ENCODE measurements at regions not wholly inside any gene's neighbourhood (a gene's known extent, or its start where the extent isn't known, plus 50 kb on each side); places are given as distances from the start of the nearest gene placed in this dataset.

DNA sequence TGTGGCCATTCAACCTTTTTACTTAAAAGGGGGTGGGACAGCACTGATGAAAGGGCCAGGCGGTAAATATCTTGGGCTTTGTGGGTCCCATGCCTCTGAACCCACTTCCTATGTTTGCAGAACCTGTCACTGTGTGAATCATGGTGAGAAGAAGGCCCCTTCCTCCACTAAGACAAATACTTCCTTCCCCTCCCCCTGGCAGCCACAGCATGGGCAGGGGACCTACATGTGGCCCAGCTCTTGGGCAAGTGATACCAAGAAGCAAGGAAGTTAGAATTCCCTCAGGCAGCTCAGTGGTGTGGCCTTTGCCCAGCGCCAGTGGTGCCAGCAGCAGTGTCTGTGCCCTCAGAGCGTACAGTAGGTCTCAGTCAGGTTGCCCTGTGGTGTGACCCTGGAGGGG, 168.6 kb downstream of the TRIM33 start:
- DNase-seq, result no peak

DNA sequence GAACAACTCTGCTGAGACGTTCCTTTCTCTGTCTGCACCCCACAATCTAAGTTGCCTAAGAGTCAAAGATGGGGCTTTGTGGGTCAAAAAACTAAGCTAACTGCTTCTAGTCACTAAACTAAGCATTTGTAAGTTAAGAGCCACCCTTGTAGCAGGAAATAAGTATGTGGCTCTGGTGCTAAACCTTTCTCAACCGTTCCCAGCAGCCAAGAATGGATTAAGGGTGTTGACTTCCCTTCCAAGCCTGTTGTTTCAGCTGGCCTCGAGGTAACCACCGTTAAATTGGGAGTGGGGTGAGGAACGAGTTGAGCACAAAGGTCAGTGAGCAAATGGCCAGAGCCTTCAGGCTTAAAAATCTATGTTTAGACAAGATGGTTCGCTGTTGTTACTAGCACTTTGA, 169.1 kb downstream of the TRIM33 start:
- DNase-seq, result no peak

DNA sequence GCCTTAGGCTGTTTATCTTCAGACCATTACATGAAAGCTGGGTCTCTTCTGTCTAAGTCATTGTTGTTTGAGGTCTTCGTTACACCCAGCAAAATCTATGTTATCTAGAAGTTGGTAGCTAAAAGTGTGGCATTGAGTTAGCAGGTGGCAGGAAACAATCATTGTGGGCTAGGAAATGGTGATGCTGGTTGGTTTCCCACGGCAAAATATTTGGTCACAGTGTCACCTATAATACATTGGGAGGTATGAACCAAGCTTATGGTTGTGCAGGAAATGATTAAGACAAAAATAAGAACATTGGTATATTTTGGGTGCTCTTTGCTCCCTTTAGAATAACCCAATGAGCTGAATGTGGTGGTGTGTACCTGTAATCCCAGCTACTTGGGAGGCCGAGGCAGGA, 169.7 kb downstream of the TRIM33 start:
- DNase-seq, result no peak

DNA sequence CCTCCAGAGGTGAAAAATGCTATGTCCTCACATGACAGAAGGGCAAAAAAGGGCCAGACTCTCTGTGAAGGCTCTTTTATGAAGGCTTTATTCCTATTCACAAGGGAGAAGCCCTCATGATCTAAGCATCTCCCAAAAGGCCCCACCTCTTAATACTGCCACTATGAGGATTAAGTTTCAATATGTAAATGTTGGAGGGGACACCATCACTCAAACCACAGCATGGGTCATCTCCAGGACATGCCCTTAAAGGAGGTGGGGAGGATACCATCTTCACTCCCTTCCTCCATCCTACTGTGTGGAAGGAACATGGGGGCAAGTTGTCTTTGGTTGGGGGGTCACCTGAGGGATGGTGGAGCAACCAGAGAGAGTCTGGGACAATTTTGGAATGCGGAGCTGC, 170.1 kb downstream of the TRIM33 start:
- DNase-seq, result no peak

DNA sequence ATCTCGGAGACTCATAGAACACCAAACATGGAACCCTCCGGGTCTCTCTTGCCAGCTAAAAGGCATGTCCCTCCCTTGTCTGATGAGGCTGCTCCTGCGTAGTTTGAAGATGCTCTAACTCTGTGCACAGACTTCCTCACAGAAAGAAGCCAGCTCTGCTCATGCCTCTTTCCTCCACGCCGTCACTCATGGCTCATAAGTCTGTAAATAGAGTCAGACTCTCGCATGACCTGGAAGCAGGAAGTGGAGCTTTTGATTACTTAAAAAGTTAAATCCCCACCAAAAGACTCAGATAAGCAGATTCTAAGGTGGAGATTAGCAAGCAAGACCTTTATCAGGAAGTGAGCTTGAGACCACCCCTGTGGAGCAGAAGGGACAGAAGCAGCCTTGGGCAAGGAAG, 171.6 kb downstream of the TRIM33 start:
- no peak for DNase-seq

DNA sequence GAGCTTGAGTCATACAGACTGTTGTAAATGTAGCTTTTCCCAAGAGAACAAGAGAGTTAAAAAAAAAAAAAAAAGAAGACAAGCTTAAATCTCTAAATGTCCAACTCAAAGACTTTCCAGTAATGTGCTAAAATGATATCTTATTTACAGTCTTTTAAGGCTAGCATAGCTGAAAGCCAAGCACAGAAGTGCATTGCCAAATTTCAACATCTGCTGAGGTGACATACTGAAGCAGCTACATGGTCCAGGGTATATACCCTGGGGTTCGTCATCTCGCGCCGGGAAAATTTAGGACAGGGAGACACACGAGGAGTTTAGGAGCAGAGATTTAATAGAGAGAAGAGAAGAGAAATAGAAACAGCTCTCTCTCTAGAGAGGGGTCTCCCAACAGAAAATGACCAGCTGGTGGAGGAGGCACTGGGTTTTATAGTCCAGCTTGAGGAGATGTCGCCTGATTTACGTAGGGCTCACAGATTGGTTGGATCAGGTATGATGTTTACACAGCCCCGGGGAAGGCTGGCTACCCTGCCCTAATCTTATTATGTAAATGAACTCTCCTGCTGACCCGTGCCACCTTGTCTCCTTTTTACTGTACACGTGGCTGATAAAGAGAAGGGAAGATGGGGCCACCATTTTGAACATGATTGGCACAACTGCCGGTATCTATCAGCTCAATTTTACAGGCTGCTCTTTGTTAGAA, 172.7 kb downstream of the TRIM33 start:
- DNase-seq, result no peak

DNA sequence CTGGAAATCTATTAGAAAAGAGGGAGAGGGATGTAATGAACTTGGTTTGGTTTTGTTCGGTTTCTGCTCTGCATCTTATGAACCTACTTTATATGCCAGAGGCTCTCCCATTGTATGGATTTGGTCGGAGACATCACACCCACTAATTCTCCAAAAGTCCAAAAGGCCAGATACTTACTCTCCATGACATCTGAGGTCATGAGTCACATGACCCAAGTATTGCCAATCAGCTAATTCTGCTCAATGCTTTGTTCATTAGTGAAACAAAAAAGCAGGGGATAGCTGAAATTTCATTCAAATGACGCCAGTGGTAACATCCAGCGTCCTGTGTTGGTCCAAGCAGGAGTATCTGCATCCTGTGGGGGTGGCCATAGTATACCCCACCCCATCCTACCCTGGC, 173.6 kb downstream of the TRIM33 start:
- DNase-seq, result no peak

DNA sequence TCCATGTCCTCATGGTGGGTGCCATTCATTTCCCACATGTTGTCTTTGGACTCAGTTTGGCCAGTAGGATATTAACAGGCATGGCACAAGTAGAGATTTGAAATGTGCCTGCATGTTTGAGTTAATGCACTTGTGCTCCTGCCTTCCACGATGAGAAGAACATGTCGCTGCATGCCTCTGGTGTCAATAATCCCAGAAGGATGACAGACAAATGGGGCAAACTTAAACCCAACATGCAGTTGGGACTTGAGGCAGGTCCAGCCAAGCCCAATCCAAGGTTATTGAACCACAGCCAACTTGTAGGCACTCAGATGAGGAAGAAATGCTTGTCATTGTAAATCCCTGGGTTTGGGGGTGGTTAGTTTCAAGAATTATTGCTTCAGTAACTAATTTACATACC, 174.6 kb downstream of the TRIM33 start:
- no peak for DNase-seq

DNA sequence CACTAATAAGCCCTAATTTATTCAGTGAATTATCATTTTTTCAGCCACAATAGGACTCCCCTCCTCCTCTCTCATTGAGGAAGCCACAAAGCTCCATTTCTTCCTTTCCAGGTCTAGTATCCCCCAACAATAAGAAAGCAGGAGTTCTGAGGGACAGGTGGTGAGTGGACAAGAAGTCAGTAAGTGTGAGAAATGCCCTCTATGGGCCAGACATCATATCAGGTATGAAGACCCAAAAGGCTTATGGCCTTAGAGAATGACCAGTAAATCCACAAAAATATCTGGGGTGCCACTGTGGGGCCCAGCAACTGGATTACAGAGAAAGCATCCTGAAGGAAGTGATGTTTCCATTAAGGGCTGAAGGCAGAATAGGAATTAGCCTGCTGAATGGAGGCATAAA, 175.7 kb downstream of the TRIM33 start:
- no peak for DNase-seq

DNA sequence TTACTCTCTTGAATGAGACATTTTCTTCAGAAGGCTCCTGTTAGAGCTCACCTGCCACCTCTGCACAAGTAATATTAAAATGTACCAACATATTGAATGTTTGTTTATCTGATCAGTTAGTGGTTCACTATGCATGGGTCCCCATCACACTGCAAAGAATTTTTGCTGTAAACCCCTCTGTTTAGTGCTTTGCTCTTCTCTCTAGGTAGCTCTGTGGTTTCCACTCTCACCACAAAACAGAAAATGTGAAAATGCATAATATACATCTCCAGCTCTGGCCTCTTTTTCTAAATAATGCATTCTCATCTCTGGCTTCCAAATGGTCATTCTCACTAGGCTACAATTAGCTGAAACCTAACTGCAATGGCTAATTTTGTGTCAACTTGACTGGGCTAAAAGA, 176.7 kb downstream of the TRIM33 start:
- no peak for DNase-seq

DNA sequence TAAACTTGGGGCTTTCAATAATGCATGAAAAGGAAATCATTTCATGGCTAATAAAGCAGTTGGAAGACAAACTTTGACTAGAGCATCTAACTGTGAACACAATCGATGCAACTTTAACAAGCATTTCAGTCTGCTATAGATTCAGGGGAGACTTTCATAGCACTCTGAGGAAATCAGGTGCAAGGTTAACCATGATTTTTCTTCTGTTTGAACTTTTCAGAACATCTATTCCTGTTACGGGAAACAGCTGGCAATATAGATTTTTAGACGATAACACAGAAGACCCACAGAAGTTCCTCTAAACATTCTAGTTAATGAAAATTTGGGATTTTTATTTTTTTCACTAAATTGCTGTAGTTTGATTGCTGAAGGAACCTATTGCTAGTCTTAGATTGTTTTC, 177.3 kb downstream of the TRIM33 start:
- no peak for DNase-seq

DNA sequence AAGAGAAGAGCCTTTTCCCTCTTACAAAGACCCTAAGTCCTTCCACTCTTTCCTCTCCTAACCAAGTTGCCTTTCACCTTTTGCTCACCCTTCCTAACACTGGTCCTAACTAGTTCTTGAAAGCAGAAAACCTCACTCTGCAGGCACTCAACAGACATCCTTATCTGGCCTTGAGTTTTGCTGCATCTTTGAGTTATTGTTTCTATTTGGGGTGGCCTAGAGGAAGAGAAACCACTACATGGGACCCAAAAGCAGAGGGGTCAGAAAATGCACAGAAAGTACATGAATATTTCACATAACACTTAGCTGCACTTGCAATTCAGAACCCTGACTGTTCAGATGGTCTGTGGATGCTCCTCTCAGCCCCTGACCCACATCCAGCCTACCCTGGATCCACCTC, 178.3 kb upstream of the SYT6 start:
- no peak for DNase-seq

DNA sequence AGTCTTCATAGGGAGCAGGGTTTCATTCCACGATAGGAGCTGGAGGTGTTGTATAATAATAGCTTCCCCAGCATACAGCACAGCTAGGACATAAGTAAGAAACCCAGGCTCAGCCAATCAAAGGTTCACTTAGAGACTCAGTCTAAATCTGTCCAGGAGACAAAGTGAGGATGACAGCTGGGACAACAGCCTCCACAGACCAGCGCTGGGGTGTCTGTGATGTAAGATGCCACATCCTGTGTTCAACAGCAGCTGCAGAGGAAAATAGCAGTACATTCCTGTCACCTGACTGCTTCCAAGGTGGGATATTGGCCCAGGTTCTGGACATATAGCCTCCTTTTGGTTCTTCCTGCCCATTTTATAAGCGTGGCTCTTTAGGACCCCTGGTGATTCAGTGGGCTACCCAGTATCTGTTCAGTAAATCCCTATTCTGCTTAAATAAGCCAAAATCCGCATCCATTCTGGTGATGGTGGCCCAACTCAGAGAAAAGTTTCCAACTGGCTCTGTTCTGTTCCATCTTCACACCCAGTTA, 176.8 kb upstream of the SYT6 start:
- DNase-seq, result no peak

DNA sequence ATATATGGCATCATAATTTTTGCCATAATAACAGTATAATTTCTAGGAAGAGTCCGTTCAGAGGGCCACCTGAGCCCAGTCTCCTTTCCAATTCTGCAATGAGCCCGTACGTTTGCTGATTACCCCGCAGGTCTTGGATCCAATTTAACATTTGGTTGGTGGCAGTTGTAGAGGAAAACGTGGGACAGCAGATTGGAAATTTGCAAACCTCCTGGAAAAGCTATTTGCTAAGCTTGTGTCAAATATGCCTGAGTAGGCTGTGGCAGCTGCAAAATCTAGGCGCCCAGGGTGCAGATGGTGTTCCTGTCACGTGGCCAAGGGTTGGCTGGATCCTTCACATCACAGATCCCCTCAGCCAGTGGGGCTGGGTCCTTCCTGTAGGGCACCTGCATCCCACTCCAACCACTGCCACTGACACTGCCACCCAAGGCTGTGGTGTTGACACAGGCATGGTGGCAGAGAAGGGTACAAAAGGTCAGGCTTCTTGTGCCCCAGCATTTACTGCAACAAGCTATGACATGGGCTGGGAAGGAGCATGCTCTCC, 174.8 kb upstream of the SYT6 start:
- no peak for DNase-seq

DNA sequence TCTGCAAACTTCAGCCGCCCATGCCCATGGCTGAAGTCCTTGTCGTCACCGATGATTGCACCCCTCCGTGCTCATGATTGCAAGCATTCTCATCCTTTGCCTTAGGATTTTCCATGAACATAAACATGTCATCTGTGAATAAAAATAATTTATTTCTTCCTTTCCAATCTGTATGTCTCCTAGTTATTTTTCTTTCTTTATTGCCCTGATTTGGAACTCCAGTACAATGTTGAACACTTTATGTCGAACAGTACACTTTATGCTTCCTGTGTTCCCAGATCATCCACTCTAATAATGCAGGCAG, 170.9 kb upstream of the SYT6 start:
- DNase-seq, result no peak

DNA sequence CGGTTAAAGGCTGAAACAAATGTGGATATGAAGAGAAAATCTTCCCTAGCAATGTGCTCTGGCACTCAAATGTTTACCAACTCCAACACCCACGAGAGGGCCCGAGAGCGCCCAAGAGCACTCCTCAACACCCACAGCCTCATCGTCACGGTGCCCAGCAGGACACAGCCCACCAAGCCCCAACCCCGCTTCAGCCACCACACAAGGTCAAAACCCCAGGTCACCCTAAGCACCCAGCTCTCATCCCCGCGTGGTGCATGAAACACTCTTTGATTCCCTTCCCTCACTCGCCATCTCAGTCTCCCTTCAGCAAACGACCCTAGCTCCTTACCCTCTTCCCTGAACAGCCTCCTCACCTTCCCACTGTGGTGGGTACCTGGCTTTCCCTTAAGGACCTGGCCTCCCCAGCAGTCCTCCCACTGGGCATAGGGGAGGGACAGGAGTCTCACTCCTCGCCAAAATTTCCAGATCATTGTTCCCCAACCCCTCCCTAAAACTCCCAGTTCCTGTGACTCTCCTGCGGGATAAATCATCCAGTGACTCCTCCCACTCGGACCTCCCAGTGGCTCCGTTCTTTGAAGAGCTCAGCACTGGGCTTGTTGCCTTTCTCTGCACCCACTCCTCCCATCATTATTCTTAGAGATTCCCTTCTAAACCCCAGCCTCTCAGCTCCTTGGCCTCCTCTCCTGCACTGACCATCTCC, 170.4 kb upstream of the SYT6 start:
- DNase-seq, result no peak

DNA sequence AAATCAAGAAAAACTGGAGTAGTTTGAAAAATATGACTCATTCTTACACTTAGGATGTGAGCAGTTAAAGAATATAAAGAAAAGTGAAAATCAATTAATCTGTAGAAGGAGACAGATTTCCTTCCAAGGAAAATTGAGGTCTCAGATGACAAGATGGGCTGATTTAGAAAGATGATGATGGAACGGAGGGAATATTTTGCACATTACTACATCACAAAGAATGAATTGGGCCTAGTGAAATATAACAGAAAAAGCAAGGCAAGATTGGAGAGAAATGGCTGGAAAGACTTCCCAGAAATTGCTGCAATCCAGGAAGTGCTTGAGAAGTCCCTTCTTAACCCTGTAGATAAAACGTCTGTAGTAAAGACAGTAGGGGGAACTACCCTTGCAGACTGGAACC, 169.1 kb upstream of the SYT6 start:
- no peak for DNase-seq

DNA sequence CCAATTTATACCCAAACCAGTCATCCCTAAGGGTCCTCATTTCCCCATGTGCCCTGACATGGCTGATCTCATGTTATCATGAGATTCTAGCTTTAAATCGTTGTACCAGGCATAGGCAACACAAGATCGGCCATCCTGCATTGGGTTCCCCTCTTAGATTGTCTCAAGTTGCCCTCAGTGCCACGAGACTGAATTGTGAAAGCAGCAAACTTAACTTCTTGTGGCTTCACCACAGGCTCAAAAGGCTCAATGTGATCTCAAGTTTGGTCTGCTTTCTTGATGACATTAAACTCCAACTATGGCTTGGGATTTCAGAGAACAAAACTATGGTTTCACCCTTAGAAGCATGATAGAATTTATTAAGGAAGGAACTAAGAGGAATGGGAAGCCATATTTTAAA, 168.5 kb upstream of the SYT6 start:
- no peak for DNase-seq

DNA sequence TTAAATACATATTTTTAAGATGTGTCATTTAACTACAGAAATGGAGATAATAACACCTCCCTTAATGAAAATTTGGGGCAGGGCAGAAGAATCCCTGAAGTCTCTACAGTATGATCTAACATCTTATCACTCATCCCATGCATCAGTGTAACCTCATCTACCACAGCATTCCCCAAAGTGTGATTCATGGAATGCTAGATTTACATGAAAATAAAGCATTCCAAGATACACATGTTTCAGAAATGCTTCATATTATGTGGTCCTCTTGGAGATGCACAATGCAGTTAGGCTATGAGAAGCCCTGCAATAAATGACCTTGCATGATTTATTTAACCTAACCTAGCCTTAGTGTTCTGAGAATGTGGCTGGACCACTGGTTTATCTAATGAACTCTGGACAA, 166.9 kb upstream of the SYT6 start:
- DNase-seq, result no peak

DNA sequence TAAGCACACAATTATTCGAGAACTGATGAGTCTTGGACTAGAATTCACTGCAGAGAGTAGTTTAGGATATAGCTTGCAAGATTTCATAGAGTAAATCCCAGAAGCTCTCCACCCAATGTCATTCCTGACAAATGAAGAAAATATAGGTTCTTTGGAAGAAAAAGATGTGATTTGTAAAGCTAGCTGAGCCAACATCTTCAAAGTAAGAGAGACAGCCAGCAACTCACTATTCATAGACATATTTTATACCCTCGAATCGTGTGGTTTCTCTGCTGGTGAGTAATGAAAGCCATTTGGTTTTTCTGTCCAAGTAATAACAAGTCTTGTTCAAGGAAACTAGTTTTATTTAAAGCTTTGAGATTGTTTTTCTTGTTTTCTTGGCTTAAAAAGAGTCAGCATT, 165.7 kb upstream of the SYT6 start:
- no peak for DNase-seq

DNA sequence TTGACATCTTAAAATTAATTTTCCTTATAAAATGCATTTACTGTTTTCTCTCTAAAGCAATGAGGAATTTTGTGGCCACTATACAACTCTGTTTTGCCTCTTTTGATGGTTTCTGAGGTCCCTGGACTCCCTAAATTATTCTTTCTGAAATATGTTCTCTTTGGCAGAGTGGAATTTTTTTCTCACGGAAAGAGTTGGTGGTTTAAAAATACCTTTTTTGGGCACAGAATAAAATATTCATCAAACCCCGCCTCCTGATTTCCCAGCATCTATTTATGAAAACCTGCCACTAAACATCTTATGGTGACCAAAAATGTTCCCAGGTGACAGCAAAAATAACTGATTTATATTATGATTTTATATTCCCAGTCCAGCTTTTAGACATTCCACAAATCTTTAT, 165.3 kb upstream of the SYT6 start:
- no peak for DNase-seq

DNA sequence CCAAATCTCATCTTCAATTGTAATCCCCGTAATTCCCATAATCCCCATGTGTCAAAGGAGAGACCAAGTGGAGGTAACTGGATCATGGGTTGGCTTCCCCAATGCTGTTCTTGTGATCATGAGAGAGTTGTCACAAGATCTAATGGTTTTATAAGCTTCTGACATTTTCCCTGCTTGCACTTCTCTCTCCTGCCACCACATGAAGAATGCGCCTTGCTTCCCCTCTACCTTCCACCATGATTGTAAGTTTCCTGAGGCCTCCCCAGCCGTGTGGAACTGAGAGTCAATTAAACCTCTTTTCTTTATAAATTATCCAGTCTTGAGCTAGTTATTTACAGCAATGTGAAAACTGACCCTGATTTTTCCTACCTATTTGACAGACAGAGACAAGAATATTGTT, 162.5 kb upstream of the SYT6 start:
- DNase-seq, result no peak

DNA sequence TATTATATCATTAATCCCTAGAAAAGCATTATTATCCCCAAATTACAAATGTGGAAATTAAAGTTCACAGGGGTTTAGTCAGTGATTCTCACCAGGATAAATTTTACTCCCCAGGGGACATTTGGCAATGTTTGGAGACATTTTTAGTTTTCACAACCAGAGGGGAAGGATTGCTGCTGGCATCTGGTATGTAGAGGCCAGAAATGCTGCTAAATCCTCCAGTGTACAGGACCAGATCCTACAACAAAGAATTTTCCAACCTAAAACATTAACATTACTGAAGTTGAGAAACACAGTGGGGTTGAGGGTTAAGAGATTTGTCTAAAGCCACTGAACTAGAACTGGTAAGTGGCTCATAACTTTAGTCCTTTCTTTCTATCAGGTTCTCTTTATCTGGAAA, 162.0 kb upstream of the SYT6 start:
- no peak for DNase-seq

DNA sequence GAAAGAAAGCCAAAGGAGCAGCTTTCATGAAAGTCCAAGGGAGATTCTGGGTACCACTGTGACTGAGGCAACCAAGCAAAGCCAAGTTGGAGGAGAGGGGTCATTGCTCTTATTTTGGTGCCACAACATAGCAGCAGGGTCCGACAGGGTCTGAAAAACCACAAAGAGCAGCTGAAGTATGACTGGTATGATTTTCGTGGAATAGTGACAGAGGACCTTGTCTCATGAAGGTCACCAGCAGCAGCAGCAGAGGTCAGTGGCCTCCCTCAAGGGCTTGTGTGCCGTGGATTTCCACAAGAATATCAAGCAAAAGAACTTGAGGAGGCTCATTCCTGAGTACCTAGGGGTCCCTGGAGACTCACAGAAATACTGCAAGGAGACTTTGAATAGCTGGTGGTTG, 160.9 kb upstream of the SYT6 start:
- DNase-seq, result no peak

DNA sequence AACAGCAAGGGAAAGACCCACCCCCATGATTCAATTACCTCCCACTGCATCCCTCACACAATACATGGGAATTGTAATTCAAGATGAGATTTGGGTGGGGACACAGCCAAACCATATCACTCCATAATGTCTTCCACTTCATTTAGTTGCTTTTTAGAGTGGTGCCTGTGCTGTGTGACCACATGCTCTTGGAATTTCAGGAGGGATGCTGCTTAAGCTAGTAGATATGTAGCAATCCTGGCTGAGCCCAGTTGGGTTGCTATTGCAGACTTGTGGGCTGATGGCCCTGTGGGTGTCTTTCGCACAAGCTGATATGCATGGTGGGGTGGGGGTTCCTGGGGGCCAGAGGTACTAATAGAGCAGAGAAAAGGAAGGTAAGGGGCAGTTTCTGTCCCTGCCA, 160.4 kb upstream of the SYT6 start:
- DNase-seq, result no peak

Measured in cerebellar nuclear complex (tissue), 1 donor.